Astrocyte (in vitro differentiated cells and primary cell): ENCODE measurements at regions not wholly inside any gene's neighbourhood (a gene's known extent, or its start where the extent isn't known, plus 50 kb on each side); places are given as distances from the start of the nearest gene placed in this dataset.

ENCODE experiments used
- EZH2 ChIP-seq: IDR thresholded peaks from 2 replicates; pipeline ENCODE4 v1.6.1; 2012; ENCODE audit warnings: mild to moderate bottlenecking, low read length, inconsistent platforms; ENCODE audit not compliant: insufficient read depth
- TF ChIP-seq, protein P1 (sequence below): IDR thresholded peaks from 2 replicates; pipeline ENCODE4 v1.5.1; 2011; ENCODE audit warnings: low read depth, mild to moderate bottlenecking, inconsistent platforms, low read length, moderate library complexity; ENCODE audit not compliant: insufficient read depth

DNA sequence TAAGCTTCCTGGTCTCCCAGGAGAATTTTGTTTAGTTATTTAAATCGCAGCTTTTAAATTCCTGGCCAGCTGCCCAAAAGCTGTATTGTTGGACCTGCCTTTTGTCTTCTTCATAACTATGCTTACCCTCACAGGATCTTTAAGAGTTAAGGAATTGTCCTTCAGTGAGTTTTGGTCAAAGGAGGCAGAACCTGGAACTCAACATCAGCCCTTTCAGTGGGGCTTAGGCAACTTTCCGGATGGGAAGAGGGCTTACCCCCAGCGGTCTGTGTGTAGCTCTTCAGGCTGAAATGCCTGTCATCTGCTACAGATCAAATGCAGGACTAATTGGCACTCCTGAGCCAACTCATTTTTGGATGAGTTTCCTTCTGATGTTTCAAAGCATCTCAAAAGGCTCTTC, 402.6 kb downstream of the SIPA1L2 start:
- TF ChIP-seq, protein P1, sequence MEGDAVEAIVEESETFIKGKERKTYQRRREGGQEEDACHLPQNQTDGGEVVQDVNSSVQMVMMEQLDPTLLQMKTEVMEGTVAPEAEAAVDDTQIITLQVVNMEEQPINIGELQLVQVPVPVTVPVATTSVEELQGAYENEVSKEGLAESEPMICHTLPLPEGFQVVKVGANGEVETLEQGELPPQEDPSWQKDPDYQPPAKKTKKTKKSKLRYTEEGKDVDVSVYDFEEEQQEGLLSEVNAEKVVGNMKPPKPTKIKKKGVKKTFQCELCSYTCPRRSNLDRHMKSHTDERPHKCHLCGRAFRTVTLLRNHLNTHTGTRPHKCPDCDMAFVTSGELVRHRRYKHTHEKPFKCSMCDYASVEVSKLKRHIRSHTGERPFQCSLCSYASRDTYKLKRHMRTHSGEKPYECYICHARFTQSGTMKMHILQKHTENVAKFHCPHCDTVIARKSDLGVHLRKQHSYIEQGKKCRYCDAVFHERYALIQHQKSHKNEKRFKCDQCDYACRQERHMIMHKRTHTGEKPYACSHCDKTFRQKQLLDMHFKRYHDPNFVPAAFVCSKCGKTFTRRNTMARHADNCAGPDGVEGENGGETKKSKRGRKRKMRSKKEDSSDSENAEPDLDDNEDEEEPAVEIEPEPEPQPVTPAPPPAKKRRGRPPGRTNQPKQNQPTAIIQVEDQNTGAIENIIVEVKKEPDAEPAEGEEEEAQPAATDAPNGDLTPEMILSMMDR = no peak
- no peak for TF ChIP-seq EZH2
